Common myeloid progenitor, CD34-positive (primary cell): ENCODE measurements at regions not wholly inside any gene's neighbourhood (a gene's known extent, or its start where the extent isn't known, plus 50 kb on each side); places are given as distances from the start of the nearest gene placed in this dataset.

Source experiments
- CTCF ChIA-PET: fragments of 350-600 bp; sonication (Branson Sonifier 250); formaldehyde crosslinking; loops from one replicate; lab custom pipeline; 2021; ENCODE audit warnings: antibody characterized with exemption; lab: Charles Lee
- POLR2A ChIA-PET: fragments of 350-600 bp; sonication (Branson Sonifier 250); formaldehyde crosslinking; loops from one replicate; lab custom pipeline; 2021; ENCODE audit warnings: antibody characterized with exemption; lab: Charles Lee
- DNase-seq, 3 donors: peaks; one replicate each; pipeline versions ENCODE4 v3.0.0 to v3.0.0-alpha.2; 2013
- H3K27ac ChIP-seq, 2 experiments: 1 replicate in 1 of 2; 2 replicates in 1 of 2; pipeline ENCODE4 v1.7.0; 2013; ENCODE audit warnings: inconsistent platforms in 2 of 2, low read length in 2 of 2, mild to moderate bottlenecking in 2 of 2, low read depth in 1 of 2, moderate library complexity in 1 of 2; ENCODE audit not compliant: severe bottlenecking in 2 of 2, insufficient read depth in 1 of 2, poor library complexity in 1 of 2
- H3K27me3 ChIP-seq, 5 experiments: replicated peaks in 2 of 5; 1 replicate in 3 of 5; 2 replicates in 2 of 5; pipeline versions ENCODE4 v1.6.1 to v1.7.0; 2013; ENCODE audit warnings: low read length in 4 of 5, mild to moderate bottlenecking in 2 of 5, moderate library complexity in 2 of 5, inconsistent platforms in 1 of 5; ENCODE audit not compliant: insufficient read depth in 5 of 5, control insufficient read depth in 4 of 5
- H3K36me3 ChIP-seq, 4 experiments: 1 replicate in 2 of 4; 2 replicates in 2 of 4; pipeline versions ENCODE4 v1.6.1 to v1.7.0; 2013; ENCODE audit warnings: low read length in 3 of 4, control low read depth in 1 of 4, mild to moderate bottlenecking in 1 of 4; ENCODE audit not compliant: control insufficient read depth in 4 of 4, insufficient read depth in 4 of 4
- H3K4me1 ChIP-seq, 4 experiments: 1 replicate in 3 of 4; 2 replicates in 1 of 4; pipeline versions ENCODE4 v1.6.1 to v1.7.1; 2013; ENCODE audit warnings: low read length in 3 of 4, mild to moderate bottlenecking in 3 of 4, control low read depth in 1 of 4, inconsistent platforms in 1 of 4, moderate library complexity in 1 of 4; ENCODE audit not compliant: control insufficient read depth in 4 of 4, insufficient read depth in 4 of 4; ENCODE audit errors: control extremely low read depth in 1 of 4
- H3K4me3 ChIP-seq, 7 experiments: 1 replicate in 4 of 7; 2 replicates in 3 of 7; pipeline versions ENCODE4 v1.5.1 to v1.7.0; 2013; ENCODE audit warnings: mild to moderate bottlenecking in 7 of 7, low read length in 6 of 7, moderate library complexity in 6 of 7, inconsistent platforms in 2 of 7, low read depth in 2 of 7, control low read depth in 1 of 7; ENCODE audit not compliant: insufficient read depth in 4 of 7, control insufficient read depth in 1 of 7; ENCODE audit errors: extremely low read depth in 1 of 7
- H3K9me3 ChIP-seq, 5 experiments: 1 replicate in 4 of 5; 2 replicates in 1 of 5; pipeline versions ENCODE4 v1.6.1 to v1.7.1; 2013; ENCODE audit warnings: low read length in 4 of 5, mild to moderate bottlenecking in 2 of 5, inconsistent platforms in 1 of 5, low read depth in 1 of 5, moderate library complexity in 1 of 5; ENCODE audit not compliant: control insufficient read depth in 4 of 5, insufficient read depth in 2 of 5; ENCODE audit errors: control extremely low read depth in 1 of 5
- WGBS: methylation state at CpG from one replicate; pipeline ENCODE4 v1.1.5; 2013; ENCODE audit not compliant: insufficient coverage; 5-methylcytosine and 5-hydroxymethylcytosine counted together

DNA sequence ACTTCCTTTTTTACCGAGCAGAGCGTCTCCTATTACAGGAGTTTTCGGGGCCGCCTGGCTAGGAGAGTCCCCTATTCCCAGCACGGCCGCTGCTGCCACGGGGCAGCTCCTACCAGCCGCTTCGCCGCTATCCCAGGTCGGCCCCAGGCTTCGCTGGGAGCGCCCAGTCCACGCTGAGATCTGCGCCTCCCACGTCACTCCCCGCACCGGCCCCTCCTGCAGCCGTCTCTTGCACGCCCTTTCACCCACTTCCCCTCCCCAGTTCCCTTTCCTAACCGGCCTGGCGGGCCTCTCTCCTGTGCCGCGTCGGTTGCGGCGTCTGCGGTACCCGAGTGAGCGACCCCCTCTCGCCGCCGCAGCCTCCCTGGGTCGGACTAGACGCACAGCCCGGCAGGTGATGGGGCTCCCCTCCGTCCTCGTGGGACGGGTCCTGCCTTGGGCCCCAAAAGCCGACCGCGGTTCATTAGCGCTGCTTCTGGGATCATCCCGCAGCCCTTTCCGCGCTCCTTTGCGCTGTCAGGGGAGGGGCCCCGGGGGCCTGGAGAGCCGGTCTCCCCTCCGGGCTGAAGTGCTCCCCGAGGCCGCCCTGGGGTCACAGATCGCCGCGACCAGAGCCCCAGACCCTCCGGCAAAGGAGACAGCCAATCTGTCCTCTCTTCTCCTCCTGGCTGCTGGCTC lies 1318.4 kb downstream of the TMEM121 start:
- Histone ChIP-seq H3K9me3 (no peaks in the 10 kb centered on the region), H3K36me3 (no peaks in the 10 kb centered on the region), H3K27me3 (no peaks in the 10 kb centered on the region), H3K4me3 (peak overlapping the region; percentile 70 to 96 (median 88)), H3K27ac (peak overlapping the region; percentile 92 to 97), H3K4me1 (peaks cover 25 to 93% (median 72%) of the 10 kb centered on the region in 4 experiments)
- peak; percentile 87 to 94 (median 93) for DNase-seq
- POLR2A ChIA-PET: interaction anchor here (0.9 to 2.4 kb wide), 3 partner anchors 28 to 30 kb away, joined by 5 to 9 read pairs (median 8); no protein-coding TSS in a partner anchor
- WGBS: under 1% methylated on average over 41 of the region's 56 CpGs
- CTCF ChIA-PET: interaction anchor here (1.1 to 17.3 kb wide), 7 partner anchors 9 to 30 kb away, joined by 3 to 509 read pairs (median 8); no protein-coding TSS in a partner anchor

DNA sequence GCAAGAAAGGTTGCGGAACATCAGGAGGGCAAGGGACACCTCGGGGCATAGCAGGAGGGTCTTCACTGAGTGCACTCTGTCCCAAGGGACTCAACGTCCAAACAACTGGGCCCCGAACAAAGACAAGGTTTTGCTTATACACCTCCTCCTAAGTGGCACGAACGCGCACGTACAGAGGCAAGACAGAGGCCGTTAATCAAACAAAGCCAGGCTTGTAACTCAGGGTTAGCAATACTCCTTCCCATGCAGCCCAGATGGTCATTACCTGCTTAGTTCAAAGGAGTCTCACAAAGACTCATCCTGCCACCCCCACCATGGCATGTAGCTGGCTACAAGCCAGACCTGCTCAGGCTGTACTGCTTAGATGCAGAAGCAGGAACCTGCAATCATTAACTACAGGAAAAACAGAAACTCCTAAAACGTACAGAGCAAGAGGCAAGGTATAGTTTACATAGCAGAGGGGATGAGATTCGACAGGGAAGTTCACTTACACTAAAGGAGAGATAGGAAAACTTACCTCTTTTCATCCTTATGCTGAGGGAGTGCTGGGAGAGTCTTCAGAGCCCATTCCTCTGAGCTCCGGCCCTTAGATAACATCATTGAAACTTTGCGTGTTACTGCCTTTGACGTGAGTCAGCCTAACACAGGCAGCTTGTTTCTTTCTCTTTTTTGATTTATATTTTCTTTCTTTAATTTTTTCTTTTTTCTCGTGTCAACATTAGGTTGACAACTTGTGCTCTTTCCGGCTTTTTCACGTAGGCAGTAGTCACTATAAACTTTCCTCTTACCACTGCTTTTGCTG lies 1319.1 kb downstream of the TMEM121 start:
- WGBS: 1% methylated on average over 11 of the region's 17 CpGs
- Histone ChIP-seq H3K4me1 (peaks cover 25 to 86% (median 66%) of the 10 kb centered on the region in 4 experiments), H3K36me3 (no peaks in the 10 kb centered on the region), H3K27me3 (no peaks in the 10 kb centered on the region), H3K9me3 (no peaks in the 10 kb centered on the region), H3K4me3 (peak overlapping the region; percentile 70 to 96 (median 88)), H3K27ac (peak overlapping the region; percentile 92 to 97)
- DNase-seq: peak; percentile 69 to 90 (median 89)
- POLR2A ChIA-PET: interaction anchor here (0.9 to 1.0 kb wide), 2 partner anchors 27 to 30 kb away, joined by 3 to 5 read pairs; no protein-coding TSS in a partner anchor
- CTCF ChIA-PET: interaction anchor here (0.8 to 17.3 kb wide), 4 partner anchors 10 to 29 kb away, joined by 3 to 509 read pairs (median 4); no protein-coding TSS in a partner anchor

DNA sequence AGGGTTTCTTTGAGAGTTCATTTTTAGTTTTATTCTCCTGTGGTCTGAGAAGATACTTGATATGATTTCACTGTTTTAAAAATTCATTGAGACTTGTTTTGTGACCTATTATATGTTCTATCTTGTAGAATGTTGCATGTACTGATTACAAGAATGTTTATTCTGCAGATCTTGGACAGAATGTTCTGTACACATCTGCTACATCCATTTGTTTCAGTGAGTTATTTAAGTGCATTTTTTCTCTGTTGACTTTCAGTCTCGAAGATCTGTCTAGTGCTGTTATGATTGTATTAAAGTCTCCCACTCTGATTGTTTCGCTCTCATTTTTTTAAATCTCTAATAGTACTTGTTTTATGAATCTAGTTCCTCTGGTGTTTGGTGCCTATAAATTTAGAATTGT lies 1319.8 kb downstream of the TMEM121 start:
- WGBS: no CpG with 5 or more reads among the region's 2 CpGs
- Histone ChIP-seq H3K9me3 (no peaks in the 10 kb centered on the region), H3K36me3 (peaks cover 0 to 4% (median 0%) of the 10 kb centered on the region in 4 experiments), H3K27me3 (no peaks in the 10 kb centered on the region), H3K4me3 (peak overlapping the region in 6 of 7 experiments; percentile 70 to 96 (median 89)), H3K4me1 (peaks cover 23 to 79% (median 63%) of the 10 kb centered on the region in 4 experiments), H3K27ac (peak overlapping the region; percentile 92 to 97)
- CTCF ChIA-PET: interaction anchor here (0.8 to 17.3 kb wide), 3 partner anchors 10 to 29 kb away, joined by 3 to 509 read pairs (median 4); no protein-coding TSS in a partner anchor
- POLR2A ChIA-PET: interaction anchor here (1.0 to 3.5 kb wide), 2 partner anchors 26 to 29 kb away, joined by 3 to 11 read pairs; no protein-coding TSS in a partner anchor
- no peak for DNase-seq

DNA sequence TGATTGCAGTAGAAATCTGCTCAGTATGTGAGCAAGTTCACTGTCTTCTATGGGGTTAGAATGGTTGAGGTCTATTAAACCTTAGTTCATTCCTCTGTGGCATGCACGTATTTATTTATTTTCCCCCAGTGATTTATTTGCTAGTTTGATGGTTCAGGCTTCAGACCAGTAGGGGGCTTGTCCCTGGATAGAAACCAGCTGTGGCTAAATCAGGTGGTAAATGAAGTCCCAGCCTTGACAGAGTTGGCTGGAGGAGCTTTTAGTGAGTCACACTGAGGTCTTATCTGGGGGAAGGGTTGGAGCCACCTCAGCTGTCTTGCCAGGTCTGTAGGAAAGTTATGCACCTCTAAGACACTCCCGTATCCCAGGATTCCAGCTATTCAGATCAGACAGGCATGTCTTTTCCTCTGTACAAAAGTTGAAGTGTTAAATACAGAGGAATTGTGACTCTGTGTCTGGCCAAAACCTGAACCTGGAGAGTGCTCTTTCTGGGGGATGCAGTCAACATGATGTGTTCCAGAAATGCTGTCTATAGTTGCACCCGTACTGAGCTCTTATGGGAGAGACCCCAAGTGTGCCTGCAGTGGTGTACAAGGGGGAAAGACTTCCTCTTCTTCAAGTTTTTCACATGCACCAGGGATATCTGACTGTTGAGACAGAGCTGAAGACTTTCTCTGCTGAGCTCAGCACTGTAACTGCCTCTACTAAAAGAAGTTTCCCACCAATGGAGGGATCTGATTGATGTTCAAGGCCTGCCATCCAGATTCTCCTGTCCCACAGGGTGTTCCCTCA lies 1322.1 kb downstream of the TMEM121 start:
- POLR2A ChIA-PET: interaction anchor here (3.5 kb wide), 1 partner anchor 24 kb away, joined by 11 read pairs; no protein-coding TSS in a partner anchor
- CTCF ChIA-PET: interaction anchor here (1.3 to 17.3 kb wide), 7 partner anchors 8 to 26 kb away, joined by 6 to 509 read pairs (median 14); no protein-coding TSS in a partner anchor
- WGBS: 25% methylated on average over 2 of the region's 3 CpGs

DNA sequence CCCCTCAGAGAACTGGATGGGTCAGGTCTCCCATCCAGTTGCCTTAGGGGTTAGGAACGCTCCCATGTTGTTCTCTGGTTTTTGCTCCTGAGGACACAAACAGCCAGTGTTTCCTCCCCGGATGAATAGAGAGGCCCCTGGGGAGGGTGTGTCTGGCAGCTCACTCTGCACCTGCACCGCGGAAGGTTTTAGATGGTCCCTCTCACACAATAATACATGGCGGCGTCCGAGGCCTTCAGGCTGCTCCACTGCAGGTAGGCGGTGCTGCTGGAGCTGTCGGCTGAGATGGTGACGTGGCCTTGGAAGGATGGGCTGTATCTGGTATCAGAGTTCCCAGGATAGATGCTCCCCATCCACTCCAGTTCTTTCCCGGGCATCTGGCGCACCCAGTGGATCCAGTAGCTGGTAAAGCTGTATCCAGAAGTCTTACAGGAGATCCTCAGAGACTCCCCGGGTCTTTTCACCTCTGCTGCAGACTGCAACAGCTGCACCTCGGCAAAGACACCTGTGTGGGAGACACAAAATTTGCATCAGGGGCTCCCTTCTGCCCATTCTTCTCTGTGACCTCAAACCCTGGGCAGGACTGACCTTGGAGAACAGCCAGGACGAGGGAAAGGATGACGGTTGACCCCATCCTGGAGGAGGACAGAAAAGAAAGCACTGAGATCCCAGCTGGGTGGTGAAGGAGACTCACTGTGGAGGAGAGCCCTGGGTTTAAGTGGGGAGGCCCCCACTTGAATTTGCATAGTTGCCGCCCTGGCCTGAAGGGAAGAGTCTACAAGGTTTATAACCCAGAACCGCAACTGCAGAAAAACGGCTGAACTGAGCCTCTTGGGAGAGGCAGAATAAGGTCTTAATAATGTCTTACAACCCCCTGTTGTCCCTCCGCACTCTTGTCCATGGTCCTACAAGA lies 1324.8 kb downstream of the TMEM121 start:
- Histone ChIP-seq H3K4me3 (peak overlapping the region in 1 of 7 experiments; percentile 22), H3K27me3 (no peaks in the 10 kb centered on the region), H3K9me3 (peaks cover 0 to 4% (median 0%) of the 10 kb centered on the region in 5 experiments), H3K27ac (no peak overlapping the region), H3K4me1 (peaks cover 15 to 41% (median 22%) of the 10 kb centered on the region in 4 experiments), H3K36me3 (peaks cover 0 to 17% (median 2%) of the 10 kb centered on the region in 4 experiments)
- CTCF ChIA-PET: interaction anchor here (3.5 to 17.3 kb wide), 2 partner anchors 11 to 24 kb away, joined by 19 to 509 read pairs; no protein-coding TSS in a partner anchor
- WGBS: 89% methylated on average over 14 of the region's 20 CpGs
- no peak for DNase-seq
- POLR2A ChIA-PET: no interaction called here

More for the DNA sequence above, 1322.1 kb downstream of the TMEM121 start:
- H3K36me3 ChIP-seq: peaks cover 0 to 17% (median 2%) of the 10 kb centered on the region in 4 experiments
- peaks cover 0 to 4% (median 0%) of the 10 kb centered on the region in 5 experiments for H3K9me3 ChIP-seq
- peaks cover 18 to 58% (median 43%) of the 10 kb centered on the region in 4 experiments for H3K4me1 ChIP-seq
- peak overlapping the region in 3 of 7 experiments; percentile 8 to 96 (median 27) for H3K4me3 ChIP-seq
- H3K27ac ChIP-seq: peak overlapping the region in 1 of 2 experiments; percentile 28
- H3K27me3 ChIP-seq: no peaks in the 10 kb centered on the region
- peak; percentile 85 to 93 (median 91) for DNase-seq
